Activated B cell treated with CpG ODN at 0.5 μM for 24 hours (primary cell): ENCODE measurements at regions not wholly inside any gene's neighbourhood (a gene's known extent, or its start where the extent isn't known, plus 50 kb on each side); places are given as distances from the start of the nearest gene placed in this dataset.

Experiments
- ATAC-seq: fragments of 200-7000 bp; cut with Tn5 transposase; one replicate; pipeline ENCODE4 v1.10.0; 2021; ENCODE audit warnings: low read depth, mild to moderate bottlenecking, moderate library complexity
- CTCF ChIA-PET: fragments of 350-600 bp; sonication (Branson Sonifier 250); formaldehyde crosslinking; loops from one replicate; lab custom pipeline; 2021; ENCODE audit warnings: antibody characterized with exemption; lab: Charles Lee
- POLR2A ChIA-PET: fragments of 350-600 bp; sonication (Branson Sonifier 250); formaldehyde crosslinking; loops from one replicate; lab custom pipeline; 2021; ENCODE audit warnings: antibody characterized with exemption; lab: Charles Lee
- DNase-seq: peaks from one replicate; pipeline ENCODE4 v3.0.0; 2022
- H3K27ac Mint-ChIP-seq: one replicate; pipeline ENCODE4 v1.8.0; 2020; ENCODE audit warnings: mixed read lengths
- H3K27me3 Mint-ChIP-seq: one replicate; pipeline ENCODE4 v1.8.0; 2021; ENCODE audit warnings: mixed read lengths
- H3K36me3 Mint-ChIP-seq: one replicate; pipeline ENCODE4 v1.8.0; 2021; ENCODE audit warnings: low read depth, mixed read lengths
- H3K4me1 Mint-ChIP-seq: one replicate; pipeline ENCODE4 v1.8.0; 2021; ENCODE audit warnings: mixed read lengths
- H3K4me3 Mint-ChIP-seq: one replicate; pipeline ENCODE4 v1.8.0; 2020; ENCODE audit warnings: mild to moderate bottlenecking, mixed read lengths
- H3K9me3 Mint-ChIP-seq: one replicate; pipeline ENCODE4 v1.8.0; 2020; ENCODE audit warnings: mixed read lengths
- CTCF ChIP-seq: fragments of 200-600 bp; IDR thresholded peaks from one replicate; pipeline ENCODE4 v1.8.0; 2022; ENCODE audit warnings: antibody characterized with exemption, mild to moderate bottlenecking
- intact Hi-C: fragments of 100-400 bp; cut with micrococcal nuclease; formaldehyde crosslinking; loops from one replicate; pipeline ENCODE4 v1.15.1; 2024

- TF ChIP-seq CTCF = no peak
- DNase-seq (no peak), ATAC-seq (no peak)
- Mint-ChIP-seq H3K4me3 (no peak overlapping the region), H3K27me3 (peaks cover 45% of the 10 kb centered on the region), H3K36me3 (no peaks in the 10 kb centered on the region), H3K27ac (no peak overlapping the region), H3K9me3 (no peaks in the 10 kb centered on the region), H3K4me1 (peaks cover 3% of the 10 kb centered on the region)
- intact Hi-C loops = no loop called here
- POLR2A ChIA-PET = no interaction called here
- CTCF ChIA-PET = no interaction called here
These were observed 93.2 kb downstream of the MRPL36 start for GRCh38 chr5:1706428-1706827.

DNA sequence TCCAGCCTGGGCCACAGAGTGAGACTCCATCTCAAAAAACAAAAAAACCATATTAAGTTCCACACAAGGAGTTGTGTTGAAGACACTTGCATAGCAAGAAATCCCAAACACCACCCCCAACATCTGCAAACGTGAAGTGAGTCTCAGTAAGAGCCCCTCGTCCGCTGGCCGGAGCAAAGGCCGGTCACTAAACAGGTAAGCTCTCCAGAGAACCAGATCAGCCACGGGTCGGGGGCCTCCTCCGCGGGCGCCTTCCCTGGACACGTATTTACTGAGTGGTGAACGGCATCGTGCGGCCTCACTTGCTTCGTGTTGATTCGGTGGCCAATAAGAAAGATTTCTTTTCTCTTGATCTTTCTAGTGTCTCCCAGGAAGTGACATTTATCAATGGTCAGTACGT lies 93.6 kb downstream of the MRPL36 start:
- ATAC-seq = no peak
- H3K36me3 Mint-ChIP-seq = no peaks in the 10 kb centered on the region
- H3K4me3 Mint-ChIP-seq = no peak overlapping the region
- intact Hi-C loops = no loop called here
- POLR2A ChIA-PET = no interaction called here
- peaks cover 45% of the 10 kb centered on the region for H3K27me3 Mint-ChIP-seq
- CTCF ChIA-PET = no interaction called here
- no peak for TF ChIP-seq CTCF
- no peak for DNase-seq
- H3K27ac Mint-ChIP-seq = no peak overlapping the region
- peaks cover 3% of the 10 kb centered on the region for H3K4me1 Mint-ChIP-seq
- H3K9me3 Mint-ChIP-seq = no peaks in the 10 kb centered on the region

GRCh38 chr5:1704676-1705075 lies 95.0 kb downstream of the MRPL36 start:
- no peaks in the 10 kb centered on the region for H3K9me3 Mint-ChIP-seq
- POLR2A ChIA-PET = no interaction called here
- no peaks in the 10 kb centered on the region for H3K36me3 Mint-ChIP-seq
- intact Hi-C loops = no loop called here
- DNase-seq (no peak), ATAC-seq (no peak)
- no peak for TF ChIP-seq CTCF
- CTCF ChIA-PET = no interaction called here
- no peak overlapping the region for H3K4me3 Mint-ChIP-seq
- no peak overlapping the region for H3K27ac Mint-ChIP-seq
- H3K4me1 Mint-ChIP-seq = peaks cover 3% of the 10 kb centered on the region
- H3K27me3 Mint-ChIP-seq = peaks cover 43% of the 10 kb centered on the region

GRCh38 chr5:1704266-1704665 lies 95.4 kb downstream of the MRPL36 start:
- TF ChIP-seq CTCF = no peak
- no peak overlapping the region for H3K27ac Mint-ChIP-seq
- no peak for ATAC-seq
- no peak overlapping the region for H3K4me3 Mint-ChIP-seq
- peaks cover 2% of the 10 kb centered on the region for H3K4me1 Mint-ChIP-seq
- ChIA-PET POLR2A (no interaction called here), CTCF (no interaction called here)
- intact Hi-C loops = no loop called here
- peaks cover 38% of the 10 kb centered on the region for H3K27me3 Mint-ChIP-seq
- DNase-seq = no peak
- H3K9me3 Mint-ChIP-seq = no peaks in the 10 kb centered on the region
- no peaks in the 10 kb centered on the region for H3K36me3 Mint-ChIP-seq

GRCh38 chr5:1703352-1704050 lies 96.1 kb downstream of the MRPL36 start:
- no peaks in the 10 kb centered on the region for H3K9me3 Mint-ChIP-seq
- H3K27ac Mint-ChIP-seq = no peak overlapping the region
- intact Hi-C loops = no loop called here
- peaks cover 32% of the 10 kb centered on the region for H3K27me3 Mint-ChIP-seq
- POLR2A ChIA-PET = no interaction called here
- no peaks in the 10 kb centered on the region for H3K4me1 Mint-ChIP-seq
- ATAC-seq = no peak
- DNase-seq = no peak
- CTCF ChIA-PET = no interaction called here
- no peak overlapping the region for H3K4me3 Mint-ChIP-seq
- H3K36me3 Mint-ChIP-seq = no peaks in the 10 kb centered on the region
- no peak for TF ChIP-seq CTCF
